ENCODE measurements at regions not wholly inside any gene's neighbourhood (a gene's known extent, or its start where the extent isn't known, plus 50 kb on each side); places are given as distances from the start of the nearest gene placed in this dataset.

DNA sequence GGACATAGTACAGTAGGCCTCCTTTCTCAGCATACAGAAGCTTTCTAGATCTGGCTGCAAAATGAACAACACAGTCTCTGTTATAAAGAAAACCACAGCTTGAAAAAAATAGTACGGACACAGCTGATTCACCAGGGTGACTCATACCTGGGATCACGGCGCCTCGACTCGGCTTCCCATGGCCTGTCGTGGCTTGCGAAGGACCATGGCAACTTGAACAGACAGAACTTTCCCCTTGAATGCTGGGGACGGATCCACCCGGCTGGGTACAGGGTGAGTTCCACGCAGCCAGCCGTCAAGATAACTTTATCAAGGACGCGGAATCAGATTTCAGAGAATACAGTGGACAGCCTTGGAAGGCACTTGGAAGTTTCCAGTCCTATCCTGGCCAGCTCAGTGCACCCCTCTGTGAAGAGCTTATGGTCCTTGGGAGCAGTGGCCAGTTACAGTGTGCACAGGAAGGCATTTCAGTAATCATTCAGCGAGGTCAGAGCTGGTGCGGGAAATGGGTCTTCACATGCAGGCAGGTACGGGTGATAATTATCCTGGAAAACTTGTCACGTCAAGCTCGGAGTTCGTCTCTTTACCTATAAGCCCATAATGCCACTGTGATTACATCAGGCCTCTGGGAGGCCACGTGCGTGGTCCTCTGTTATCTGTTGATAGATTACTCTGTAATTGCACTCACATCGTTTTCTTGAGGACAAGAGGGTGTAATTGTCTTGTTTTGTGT lies 57.9 kb upstream of the MAF start:
- TF ChIP-seq, protein P1, sequence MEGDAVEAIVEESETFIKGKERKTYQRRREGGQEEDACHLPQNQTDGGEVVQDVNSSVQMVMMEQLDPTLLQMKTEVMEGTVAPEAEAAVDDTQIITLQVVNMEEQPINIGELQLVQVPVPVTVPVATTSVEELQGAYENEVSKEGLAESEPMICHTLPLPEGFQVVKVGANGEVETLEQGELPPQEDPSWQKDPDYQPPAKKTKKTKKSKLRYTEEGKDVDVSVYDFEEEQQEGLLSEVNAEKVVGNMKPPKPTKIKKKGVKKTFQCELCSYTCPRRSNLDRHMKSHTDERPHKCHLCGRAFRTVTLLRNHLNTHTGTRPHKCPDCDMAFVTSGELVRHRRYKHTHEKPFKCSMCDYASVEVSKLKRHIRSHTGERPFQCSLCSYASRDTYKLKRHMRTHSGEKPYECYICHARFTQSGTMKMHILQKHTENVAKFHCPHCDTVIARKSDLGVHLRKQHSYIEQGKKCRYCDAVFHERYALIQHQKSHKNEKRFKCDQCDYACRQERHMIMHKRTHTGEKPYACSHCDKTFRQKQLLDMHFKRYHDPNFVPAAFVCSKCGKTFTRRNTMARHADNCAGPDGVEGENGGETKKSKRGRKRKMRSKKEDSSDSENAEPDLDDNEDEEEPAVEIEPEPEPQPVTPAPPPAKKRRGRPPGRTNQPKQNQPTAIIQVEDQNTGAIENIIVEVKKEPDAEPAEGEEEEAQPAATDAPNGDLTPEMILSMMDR (IDR thresholded peaks at IDR 0.05; ENCODE audit: insufficient read depth in 1 of 2, low read depth in 1 of 2, low read length in 1 of 2, severe bottlenecking in 1 of 2, unreplicated experiment in 1 of 2): no peak
- Histone ChIP-seq H3K4me1 (no peaks in the 10 kb centered on the region), H3K27me3 (replicated peaks; ENCODE audit: control insufficient read depth, insufficient read depth, low read length) (no peaks in the 10 kb centered on the region; the same call in 1 of the 2 replicates), H3K36me3 (ENCODE audit: control insufficient read depth, insufficient read depth, low read length) (no peaks in the 10 kb centered on the region), H3K4me3 (ENCODE audit: low read depth, low read length) (no peak overlapping the region), H3K9me3 (peaks cover 4% of the 10 kb centered on the region; the same call in 1 of the 2 replicates)
- Mint-ChIP-seq H3K36me3 (ENCODE audit: insufficient read depth, unreplicated experiment) (no peaks in the 10 kb centered on the region), H3K4me3 (ENCODE audit: unreplicated experiment) (no peak overlapping the region), H3K27me3 (ENCODE audit: insufficient read depth, unreplicated experiment) (no peaks in the 10 kb centered on the region), H3K27ac (ENCODE audit: unreplicated experiment) (no peak overlapping the region), H3K9me3 (ENCODE audit: unreplicated experiment) (peaks cover 18% of the 10 kb centered on the region), H3K4me1 (ENCODE audit: low read depth, unreplicated experiment) (peaks cover 5% of the 10 kb centered on the region)
- BruUV-seq (replicated peaks): no TSS peak
- CTCF ChIA-PET: no interaction called here
- DNase-seq: no peak
- POLR2A ChIA-PET: no interaction called here
- intact Hi-C loops (cut with micrococcal nuclease; ENCODE audit: unreplicated experiment): no loop called here

DNA sequence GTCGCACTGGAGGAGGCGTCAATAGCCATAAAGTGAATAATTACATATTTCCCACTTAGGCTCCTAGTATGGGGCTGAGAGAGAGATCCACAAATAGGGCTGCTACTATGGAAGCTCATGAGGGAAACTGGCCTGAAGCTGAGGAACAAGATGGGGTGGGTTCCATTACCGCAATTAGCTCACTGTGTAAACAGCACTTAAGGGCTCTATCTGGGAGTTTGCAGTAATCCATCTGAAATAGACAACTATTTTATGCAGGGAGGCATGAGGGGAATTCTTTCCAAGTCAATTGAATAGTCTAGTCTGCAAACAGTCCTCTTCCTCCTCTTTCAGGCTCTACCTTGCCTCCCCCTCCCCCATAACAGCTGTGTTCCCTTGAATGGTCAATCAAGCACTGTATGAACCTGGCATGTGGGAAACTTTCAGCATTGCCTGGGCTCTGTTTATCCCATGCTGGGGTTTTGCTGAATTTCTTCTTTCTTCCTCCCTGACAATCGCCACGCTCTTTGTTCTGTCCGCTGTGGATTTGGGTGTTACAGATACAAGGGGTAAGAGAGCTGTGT lies 56.1 kb upstream of the MAF start:
- CTCF ChIA-PET: no interaction called here
- TF ChIP-seq, protein P1 (IDR thresholded peaks at IDR 0.05; ENCODE audit: insufficient read depth in 1 of 2, low read depth in 1 of 2, low read length in 1 of 2, severe bottlenecking in 1 of 2, unreplicated experiment in 1 of 2): no peak
- peaks cover 5% of the 10 kb centered on the region for H3K4me1 Mint-ChIP-seq (ENCODE audit: low read depth, unreplicated experiment)
- Histone ChIP-seq H3K9me3 (peaks cover 3% of the 10 kb centered on the region; the same call in 1 of the 2 replicates), H3K36me3 (ENCODE audit: control insufficient read depth, insufficient read depth, low read length) (no peaks in the 10 kb centered on the region), H3K4me1 (no peaks in the 10 kb centered on the region), H3K4me3 (ENCODE audit: low read depth, low read length) (no peak overlapping the region), H3K27me3 (replicated peaks; ENCODE audit: control insufficient read depth, insufficient read depth, low read length) (no peaks in the 10 kb centered on the region; the same call in 1 of the 2 replicates)
- no peak overlapping the region for H3K27ac Mint-ChIP-seq (ENCODE audit: unreplicated experiment)
- no peak for DNase-seq
- H3K27me3 Mint-ChIP-seq (ENCODE audit: insufficient read depth, unreplicated experiment): no peaks in the 10 kb centered on the region
- POLR2A ChIA-PET: no interaction called here
- no peak overlapping the region for H3K4me3 Mint-ChIP-seq (ENCODE audit: unreplicated experiment)
- no TSS peak for BruUV-seq (replicated peaks)
- intact Hi-C loops (cut with micrococcal nuclease; ENCODE audit: unreplicated experiment): no loop called here
- H3K36me3 Mint-ChIP-seq (ENCODE audit: insufficient read depth, unreplicated experiment): no peaks in the 10 kb centered on the region
- peaks cover 4% of the 10 kb centered on the region for H3K9me3 Mint-ChIP-seq (ENCODE audit: unreplicated experiment)

DNA sequence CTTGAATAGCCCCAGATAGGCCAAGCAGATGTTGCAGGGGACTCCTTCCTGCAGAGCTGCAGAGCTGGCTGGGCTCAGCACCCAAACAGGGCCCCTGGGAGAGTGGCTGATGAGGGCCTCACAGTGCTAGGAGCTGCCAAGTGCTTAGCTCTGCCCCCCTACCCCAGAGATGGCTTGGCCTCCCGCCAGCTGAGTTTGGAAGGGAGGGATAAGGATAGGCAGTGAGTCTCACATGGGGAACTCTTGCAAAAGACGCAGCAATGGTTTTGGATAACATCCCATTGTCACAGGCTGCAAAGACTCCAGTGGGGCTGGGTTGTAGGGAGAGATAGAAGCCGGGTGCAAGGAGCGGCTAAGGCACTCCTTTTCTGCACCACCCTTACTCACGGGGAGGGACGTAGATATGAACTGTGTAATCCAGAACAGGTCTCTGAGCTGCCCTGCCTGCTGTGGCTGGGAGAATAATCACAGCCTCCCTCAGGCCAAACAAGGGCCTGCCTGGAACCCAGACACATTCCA lies 52.9 kb upstream of the MAF start:
- no peaks in the 10 kb centered on the region for H3K36me3 Mint-ChIP-seq (ENCODE audit: insufficient read depth, unreplicated experiment)
- ChIA-PET CTCF (no interaction called here), POLR2A (no interaction called here)
- intact Hi-C loops (cut with micrococcal nuclease; ENCODE audit: unreplicated experiment): no loop called here
- no peak for DNase-seq
- H3K4me1 Mint-ChIP-seq (ENCODE audit: low read depth, unreplicated experiment): peaks cover 5% of the 10 kb centered on the region
- Histone ChIP-seq H3K36me3 (ENCODE audit: control insufficient read depth, insufficient read depth, low read length) (no peaks in the 10 kb centered on the region), H3K4me3 (ENCODE audit: low read depth, low read length) (no peak overlapping the region), H3K4me1 (no peaks in the 10 kb centered on the region), H3K27me3 (replicated peaks; ENCODE audit: control insufficient read depth, insufficient read depth, low read length) (no peaks in the 10 kb centered on the region; the same call in 1 of the 2 replicates), H3K9me3 (no peaks in the 10 kb centered on the region)
- H3K4me3 Mint-ChIP-seq (ENCODE audit: unreplicated experiment): no peak overlapping the region
- no TSS peak for BruUV-seq (replicated peaks)
- TF ChIP-seq, protein P1 (IDR thresholded peaks at IDR 0.05; ENCODE audit: insufficient read depth in 1 of 2, low read depth in 1 of 2, low read length in 1 of 2, severe bottlenecking in 1 of 2, unreplicated experiment in 1 of 2): no peak
- H3K27ac Mint-ChIP-seq (ENCODE audit: unreplicated experiment): no peak overlapping the region
- H3K27me3 Mint-ChIP-seq (ENCODE audit: insufficient read depth, unreplicated experiment): no peaks in the 10 kb centered on the region
- H3K9me3 Mint-ChIP-seq (ENCODE audit: unreplicated experiment): no peaks in the 10 kb centered on the region

Data from Caco-2 (cell line).